GM23338 (cell line): ENCODE measurements at regions not wholly inside any gene's neighbourhood (a gene's known extent, or its start where the extent isn't known, plus 50 kb on each side); places are given as distances from the start of the nearest gene placed in this dataset.

ENCODE experiments used
- ATAC-seq: fragments of 200-7000 bp; cut with Tn5 transposase; 3 replicates; pipeline ENCODE4 v1.9.1; 2020
- DNase-seq: peaks from one replicate; pipeline ENCODE4 v3.0.0-alpha.2; 2015; ENCODE audit warnings: low spot score
- H2AFZ ChIP-seq: fragments of 200-600 bp; sonication (generic); 2 replicates; pipeline ENCODE4 v1.8.0; 2016; ENCODE audit warnings: antibody characterized with exemption, mild to moderate bottlenecking, moderate library complexity
- H3F3A ChIP-seq: fragments of 200-600 bp; sonication (generic); replicated peaks from 2 replicates; pipeline ENCODE4 v1.8.0; 2017; ENCODE audit warnings: antibody characterized with exemption, mixed run types, low read depth
- H3K27ac ChIP-seq: fragments of 200-600 bp; sonication (generic); 2 replicates; pipeline ENCODE4 v1.6.1; 2016; ENCODE audit warnings: low read depth
- H3K27me3 ChIP-seq: fragments of 200-600 bp; sonication (generic); 2 replicates; pipeline ENCODE4 v1.8.0; 2016; ENCODE audit warnings: mild to moderate bottlenecking, mixed run types, moderate library complexity; ENCODE audit not compliant: insufficient read depth
- H3K36me3 ChIP-seq: fragments of 200-600 bp; sonication (generic); 2 replicates; pipeline ENCODE4 v1.8.0; 2016; ENCODE audit warnings: mild to moderate bottlenecking; ENCODE audit not compliant: insufficient read depth
- H3K4me1 ChIP-seq: fragments of 200-600 bp; sonication (generic); 2 replicates; pipeline ENCODE4 v1.8.0; 2016; ENCODE audit warnings: mild to moderate bottlenecking, moderate library complexity; ENCODE audit not compliant: insufficient read depth
- H3K4me2 ChIP-seq: fragments of 200-600 bp; sonication (generic); 2 replicates; pipeline ENCODE4 v1.7.1; 2017; ENCODE audit warnings: mixed run types
- H3K4me3 ChIP-seq: fragments of 200-600 bp; sonication (generic); 2 replicates; pipeline ENCODE4 v1.6.1; 2016; ENCODE audit warnings: mixed run types
- H3K79me2 ChIP-seq: fragments of 200-600 bp; sonication (generic); replicated peaks from 2 replicates; pipeline ENCODE4 v1.8.0; 2017; ENCODE audit warnings: mild to moderate bottlenecking; ENCODE audit not compliant: insufficient read depth
- H3K9me2 ChIP-seq: fragments of 200-600 bp; sonication (generic); 2 replicates; pipeline ENCODE4 v1.8.0; 2017; ENCODE audit not compliant: insufficient read depth
- H4K20me1 ChIP-seq: fragments of 200-600 bp; sonication (generic); replicated peaks from 2 replicates; pipeline ENCODE4 v1.8.0; 2017; ENCODE audit warnings: mild to moderate bottlenecking; ENCODE audit not compliant: insufficient read depth
- H3K27ac Mint-ChIP-seq: 2 replicates; pipeline ENCODE4 v1.8.0; 2020; ENCODE audit warnings: inconsistent platforms, mild to moderate bottlenecking, moderate library complexity, mixed read lengths
- H3K27me3 Mint-ChIP-seq: 3 replicates; pipeline ENCODE4 v1.8.0; 2022; ENCODE audit warnings: low read depth, mild to moderate bottlenecking, moderate library complexity, mixed read lengths, inconsistent platforms; ENCODE audit not compliant: insufficient read depth, poor library complexity
- H3K36me3 Mint-ChIP-seq: 3 replicates; pipeline ENCODE4 v1.8.0; 2021; ENCODE audit warnings: low read depth, mild to moderate bottlenecking, inconsistent platforms, moderate library complexity, mixed read lengths
- H3K4me1 Mint-ChIP-seq: 3 replicates; pipeline ENCODE4 v1.8.0; 2020; ENCODE audit warnings: mild to moderate bottlenecking, inconsistent platforms, mixed read lengths
- H3K4me3 Mint-ChIP-seq: 3 replicates; pipeline ENCODE4 v1.8.0; 2021; ENCODE audit warnings: moderate library complexity, mild to moderate bottlenecking, inconsistent platforms, mixed read lengths
- H3K9me3 Mint-ChIP-seq: 3 replicates; pipeline ENCODE4 v1.8.0; 2020; ENCODE audit warnings: moderate library complexity, mild to moderate bottlenecking, inconsistent platforms, mixed read lengths
- CREB1 ChIP-seq: fragments of 250-450 bp; sonication (Bioruptor Pico); IDR thresholded peaks from 2 replicates; pipeline ENCODE4 v1.5.0; 2020; ENCODE audit warnings: low read depth, mild to moderate bottlenecking, moderate library complexity
- CTCF ChIP-seq, 2 experiments: fragments of 200-600 bp in 1 of 2; sonication (generic) in 1 of 2; conservative IDR thresholded peaks; 2 replicates each; pipeline versions ENCODE4 v1.5.1 to v1.6.1; 2016 to 2017; ENCODE audit warnings: antibody characterized with exemption in 2 of 2, low read depth in 2 of 2, mild to moderate bottlenecking in 2 of 2, moderate library complexity in 1 of 2
- ETS1 ChIP-seq: IDR thresholded peaks from 2 replicates; pipeline ENCODE4 v1.6.1; 2016; ENCODE audit warnings: antibody characterized with exemption
- EZH2 ChIP-seq: fragments of 200-600 bp; sonication (generic); IDR thresholded peaks from one replicate; pipeline ENCODE4 v1.8.0; 2017; ENCODE audit warnings: antibody characterized with exemption, mild to moderate bottlenecking, low read depth; ENCODE audit not compliant: unreplicated experiment
- EZH2phosphoT487 ChIP-seq: fragments of 200-600 bp; sonication (generic); IDR thresholded peaks from one replicate; pipeline ENCODE4 v1.8.1; 2018; ENCODE audit warnings: antibody characterized with exemption; ENCODE audit not compliant: unreplicated experiment
- JUNB ChIP-seq: IDR thresholded peaks from one replicate; pipeline ENCODE4 v1.6.1; 2016; ENCODE audit warnings: antibody characterized with exemption; ENCODE audit not compliant: unreplicated experiment
- NANOG ChIP-seq: IDR thresholded peaks from 2 replicates; pipeline ENCODE4 v1.6.1; 2016; ENCODE audit warnings: antibody characterized with exemption, borderline replicate concordance
- POLR2AphosphoS5 ChIP-seq: IDR thresholded peaks from 2 replicates; pipeline ENCODE4 v1.6.1; 2016; ENCODE audit warnings: antibody characterized with exemption, low read depth
- STAT1 ChIP-seq: IDR thresholded peaks from one replicate; pipeline ENCODE4 v1.6.1; 2016; ENCODE audit warnings: antibody characterized with exemption; ENCODE audit not compliant: unreplicated experiment
- ZNF114 ChIP-seq: fragments of 250-450 bp; sonication (Bioruptor Pico); IDR thresholded peaks from 2 replicates; pipeline ENCODE4 v1.5.0; 2020; ENCODE audit warnings: mild to moderate bottlenecking, moderate library complexity
- ZNF331 ChIP-seq: fragments of 250-450 bp; sonication (Bioruptor Pico); IDR thresholded peaks from 2 replicates; pipeline ENCODE4 v1.5.0; 2020; ENCODE audit warnings: low read depth, mild to moderate bottlenecking, moderate library complexity
- TF ChIP-seq, protein P1 (sequence below): fragments of 250-450 bp; sonication (Bioruptor Pico); IDR thresholded peaks from 2 replicates; pipeline ENCODE4 v1.5.0; 2020; ENCODE audit warnings: mild to moderate bottlenecking, moderate library complexity
- TF ChIP-seq, protein P2 (sequence below): IDR thresholded peaks from one replicate; pipeline ENCODE4 v1.6.1; 2018; ENCODE audit warnings: antibody characterized with exemption; ENCODE audit not compliant: unreplicated experiment

DNA sequence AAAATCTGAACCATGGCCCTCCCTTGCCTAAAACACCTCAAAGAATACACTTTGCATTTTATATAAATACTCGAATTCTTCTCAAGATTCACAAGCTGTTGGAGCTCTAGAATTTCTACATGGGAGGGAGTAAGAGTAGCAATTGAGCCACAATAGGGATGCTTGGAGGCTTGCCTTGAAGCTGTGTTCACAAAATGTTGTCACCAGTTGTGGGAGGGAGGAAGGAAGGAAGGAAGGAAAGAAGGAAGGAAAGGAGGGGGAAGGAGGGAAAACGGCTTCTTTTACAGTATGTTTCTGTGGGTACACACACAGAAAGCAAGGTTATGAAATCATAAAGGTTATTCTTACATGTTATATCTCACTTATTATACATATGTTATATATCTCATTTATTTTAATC, 128.6 kb upstream of the PEG3 start:
- DNase-seq (no peak), ATAC-seq (no peak)
- H3K79me2 ChIP-seq: no peaks in the 10 kb centered on the region
- H3K4me2 ChIP-seq: no peak overlapping the region
- H2AFZ ChIP-seq: no peak overlapping the region
- no peaks in the 10 kb centered on the region for H3K4me1 ChIP-seq
- no peak overlapping the region for H3K27ac ChIP-seq
- H3F3A ChIP-seq: no peaks in the 10 kb centered on the region
- H3K27me3 Mint-ChIP-seq: peaks cover 5% of the 10 kb centered on the region
- H3K4me3 Mint-ChIP-seq: no peak overlapping the region
- no peak overlapping the region for H3K4me3 ChIP-seq
- H3K9me2 ChIP-seq: no peaks in the 10 kb centered on the region
- no peak for TF ChIP-seq ZNF114 (CRISPR knock-in tag)
- no peak for TF ChIP-seq CTCF (conservative IDR thresholded peaks at IDR 0.05; ENCODE audit: low read depth in 2 of 2)
- TF ChIP-seq EZH2: no peak
- TF ChIP-seq CREB1 (CRISPR knock-in tag): no peak
- TF ChIP-seq STAT1: no peak
- TF ChIP-seq, protein P1, sequence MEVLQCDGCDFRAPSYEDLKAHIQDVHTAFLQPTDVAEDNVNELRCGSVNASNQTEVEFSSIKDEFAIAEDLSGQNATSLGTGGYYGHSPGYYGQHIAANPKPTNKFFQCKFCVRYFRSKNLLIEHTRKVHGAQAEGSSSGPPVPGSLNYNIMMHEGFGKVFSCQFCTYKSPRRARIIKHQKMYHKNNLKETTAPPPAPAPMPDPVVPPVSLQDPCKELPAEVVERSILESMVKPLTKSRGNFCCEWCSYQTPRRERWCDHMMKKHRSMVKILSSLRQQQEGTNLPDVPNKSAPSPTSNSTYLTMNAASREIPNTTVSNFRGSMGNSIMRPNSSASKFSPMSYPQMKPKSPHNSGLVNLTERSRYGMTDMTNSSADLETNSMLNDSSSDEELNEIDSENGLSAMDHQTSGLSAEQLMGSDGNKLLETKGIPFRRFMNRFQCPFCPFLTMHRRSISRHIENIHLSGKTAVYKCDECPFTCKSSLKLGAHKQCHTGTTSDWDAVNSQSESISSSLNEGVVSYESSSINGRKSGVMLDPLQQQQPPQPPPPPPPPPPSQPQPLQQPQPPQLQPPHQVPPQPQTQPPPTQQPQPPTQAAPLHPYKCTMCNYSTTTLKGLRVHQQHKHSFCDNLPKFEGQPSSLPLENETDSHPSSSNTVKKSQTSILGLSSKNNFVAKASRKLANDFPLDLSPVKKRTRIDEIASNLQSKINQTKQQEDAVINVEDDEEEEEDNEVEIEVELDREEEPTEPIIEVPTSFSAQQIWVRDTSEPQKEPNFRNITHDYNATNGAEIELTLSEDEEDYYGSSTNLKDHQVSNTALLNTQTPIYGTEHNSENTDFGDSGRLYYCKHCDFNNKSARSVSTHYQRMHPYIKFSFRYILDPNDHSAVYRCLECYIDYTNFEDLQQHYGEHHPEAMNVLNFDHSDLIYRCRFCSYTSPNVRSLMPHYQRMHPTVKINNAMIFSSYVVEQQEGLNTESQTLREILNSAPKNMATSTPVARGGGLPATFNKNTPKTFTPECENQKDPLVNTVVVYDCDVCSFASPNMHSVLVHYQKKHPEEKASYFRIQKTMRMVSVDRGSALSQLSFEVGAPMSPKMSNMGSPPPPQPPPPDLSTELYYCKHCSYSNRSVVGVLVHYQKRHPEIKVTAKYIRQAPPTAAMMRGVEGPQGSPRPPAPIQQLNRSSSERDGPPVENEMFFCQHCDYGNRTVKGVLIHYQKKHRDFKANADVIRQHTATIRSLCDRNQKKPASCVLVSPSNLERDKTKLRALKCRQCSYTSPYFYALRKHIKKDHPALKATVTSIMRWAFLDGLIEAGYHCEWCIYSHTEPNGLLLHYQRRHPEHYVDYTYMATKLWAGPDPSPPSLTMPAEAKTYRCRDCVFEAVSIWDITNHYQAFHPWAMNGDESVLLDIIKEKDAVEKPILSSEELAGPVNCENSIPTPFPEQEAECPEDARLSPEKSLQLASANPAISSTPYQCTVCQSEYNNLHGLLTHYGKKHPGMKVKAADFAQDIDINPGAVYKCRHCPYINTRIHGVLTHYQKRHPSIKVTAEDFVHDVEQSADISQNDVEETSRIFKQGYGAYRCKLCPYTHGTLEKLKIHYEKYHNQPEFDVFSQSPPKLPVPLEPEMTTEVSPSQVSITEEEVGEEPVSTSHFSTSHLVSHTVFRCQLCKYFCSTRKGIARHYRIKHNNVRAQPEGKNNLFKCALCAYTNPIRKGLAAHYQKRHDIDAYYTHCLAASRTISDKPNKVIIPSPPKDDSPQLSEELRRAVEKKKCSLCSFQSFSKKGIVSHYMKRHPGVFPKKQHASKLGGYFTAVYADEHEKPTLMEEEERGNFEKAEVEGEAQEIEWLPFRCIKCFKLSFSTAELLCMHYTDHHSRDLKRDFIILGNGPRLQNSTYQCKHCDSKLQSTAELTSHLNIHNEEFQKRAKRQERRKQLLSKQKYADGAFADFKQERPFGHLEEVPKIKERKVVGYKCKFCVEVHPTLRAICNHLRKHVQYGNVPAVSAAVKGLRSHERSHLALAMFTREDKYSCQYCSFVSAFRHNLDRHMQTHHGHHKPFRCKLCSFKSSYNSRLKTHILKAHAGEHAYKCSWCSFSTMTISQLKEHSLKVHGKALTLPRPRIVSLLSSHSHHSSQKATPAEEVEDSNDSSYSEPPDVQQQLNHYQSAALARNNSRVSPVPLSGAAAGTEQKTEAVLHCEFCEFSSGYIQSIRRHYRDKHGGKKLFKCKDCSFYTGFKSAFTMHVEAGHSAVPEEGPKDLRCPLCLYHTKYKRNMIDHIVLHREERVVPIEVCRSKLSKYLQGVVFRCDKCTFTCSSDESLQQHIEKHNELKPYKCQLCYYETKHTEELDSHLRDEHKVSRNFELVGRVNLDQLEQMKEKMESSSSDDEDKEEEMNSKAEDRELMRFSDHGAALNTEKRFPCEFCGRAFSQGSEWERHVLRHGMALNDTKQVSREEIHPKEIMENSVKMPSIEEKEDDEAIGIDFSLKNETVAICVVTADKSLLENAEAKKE: no peak
- TF ChIP-seq EZH2phosphoT487: no peak
- no peak for TF ChIP-seq NANOG
- no peak for TF ChIP-seq ETS1
- TF ChIP-seq ZNF331 (CRISPR knock-in tag): no peak
- no peak for TF ChIP-seq JUNB
- no peak for TF ChIP-seq POLR2AphosphoS5
- TF ChIP-seq, protein P2, sequence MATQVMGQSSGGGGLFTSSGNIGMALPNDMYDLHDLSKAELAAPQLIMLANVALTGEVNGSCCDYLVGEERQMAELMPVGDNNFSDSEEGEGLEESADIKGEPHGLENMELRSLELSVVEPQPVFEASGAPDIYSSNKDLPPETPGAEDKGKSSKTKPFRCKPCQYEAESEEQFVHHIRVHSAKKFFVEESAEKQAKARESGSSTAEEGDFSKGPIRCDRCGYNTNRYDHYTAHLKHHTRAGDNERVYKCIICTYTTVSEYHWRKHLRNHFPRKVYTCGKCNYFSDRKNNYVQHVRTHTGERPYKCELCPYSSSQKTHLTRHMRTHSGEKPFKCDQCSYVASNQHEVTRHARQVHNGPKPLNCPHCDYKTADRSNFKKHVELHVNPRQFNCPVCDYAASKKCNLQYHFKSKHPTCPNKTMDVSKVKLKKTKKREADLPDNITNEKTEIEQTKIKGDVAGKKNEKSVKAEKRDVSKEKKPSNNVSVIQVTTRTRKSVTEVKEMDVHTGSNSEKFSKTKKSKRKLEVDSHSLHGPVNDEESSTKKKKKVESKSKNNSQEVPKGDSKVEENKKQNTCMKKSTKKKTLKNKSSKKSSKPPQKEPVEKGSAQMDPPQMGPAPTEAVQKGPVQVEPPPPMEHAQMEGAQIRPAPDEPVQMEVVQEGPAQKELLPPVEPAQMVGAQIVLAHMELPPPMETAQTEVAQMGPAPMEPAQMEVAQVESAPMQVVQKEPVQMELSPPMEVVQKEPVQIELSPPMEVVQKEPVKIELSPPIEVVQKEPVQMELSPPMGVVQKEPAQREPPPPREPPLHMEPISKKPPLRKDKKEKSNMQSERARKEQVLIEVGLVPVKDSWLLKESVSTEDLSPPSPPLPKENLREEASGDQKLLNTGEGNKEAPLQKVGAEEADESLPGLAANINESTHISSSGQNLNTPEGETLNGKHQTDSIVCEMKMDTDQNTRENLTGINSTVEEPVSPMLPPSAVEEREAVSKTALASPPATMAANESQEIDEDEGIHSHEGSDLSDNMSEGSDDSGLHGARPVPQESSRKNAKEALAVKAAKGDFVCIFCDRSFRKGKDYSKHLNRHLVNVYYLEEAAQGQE: no peak
- peaks cover 35% of the 10 kb centered on the region for H3K36me3 Mint-ChIP-seq
- no peaks in the 10 kb centered on the region for H3K4me1 Mint-ChIP-seq
- H3K27ac Mint-ChIP-seq: no peak overlapping the region
- H4K20me1 ChIP-seq: no peaks in the 10 kb centered on the region
- H3K36me3 ChIP-seq: no peaks in the 10 kb centered on the region
- H3K27me3 ChIP-seq: no peaks in the 10 kb centered on the region
- H3K9me3 Mint-ChIP-seq: peaks cover 96% of the 10 kb centered on the region
